ENCODE measurements at regions not wholly inside any gene's neighbourhood (a gene's known extent, or its start where the extent isn't known, plus 50 kb on each side); places are given as distances from the start of the nearest gene placed in this dataset.

- H3K27me3 Mint-ChIP-seq = peaks cover 21 to 38% of the 10 kb centered on the region in 2 donors
- ATAC-seq (no peak), DNase-seq (ENCODE audit: low spot score) (no peak)
- H3K27ac Mint-ChIP-seq = no peak overlapping the region
- H3K4me1 Mint-ChIP-seq (ENCODE audit: low read depth in 2 of 2) = peaks cover 8 to 22% of the 10 kb centered on the region in 2 donors
- no peak overlapping the region for H3K4me3 Mint-ChIP-seq
- H3K9me3 Mint-ChIP-seq = no peaks in the 10 kb centered on the region
- H3K36me3 Mint-ChIP-seq = no peaks in the 10 kb centered on the region
Observed at GRCh38 chr6:40323881-40324634, 263.1 kb downstream of the LRFN2 start.

- no peak for ATAC-seq
- no peak overlapping the region for H3K27ac Mint-ChIP-seq
- H3K9me3 Mint-ChIP-seq = no peaks in the 10 kb centered on the region
- peaks cover 28 to 36% of the 10 kb centered on the region in 2 donors for H3K27me3 Mint-ChIP-seq
- peaks cover 3 to 12% of the 10 kb centered on the region in 2 donors for H3K4me1 Mint-ChIP-seq (ENCODE audit: low read depth in 2 of 2)
- H3K4me3 Mint-ChIP-seq = no peak overlapping the region
- no peaks in the 10 kb centered on the region for H3K36me3 Mint-ChIP-seq
- DNase-seq (ENCODE audit: low spot score) = no peak
Observed at GRCh38 chr6:40322336-40322735, 264.8 kb downstream of the LRFN2 start.

- Mint-ChIP-seq H3K27ac (no peak overlapping the region), H3K9me3 (no peaks in the 10 kb centered on the region), H3K4me1 (ENCODE audit: low read depth in 2 of 2) (peaks cover 3 to 5% of the 10 kb centered on the region in 2 donors), H3K36me3 (no peaks in the 10 kb centered on the region), H3K27me3 (peaks cover 34 to 41% of the 10 kb centered on the region in 2 donors), H3K4me3 (no peak overlapping the region)
- no peak for DNase-seq (ENCODE audit: low spot score)
- no peak for ATAC-seq
Observed at GRCh38 chr6:40321616-40322015, 265.5 kb downstream of the LRFN2 start.

GRCh38 chr6:40320947-40321346, 266.2 kb downstream of the LRFN2 start:
- H3K27me3 Mint-ChIP-seq = peaks cover 34 to 38% of the 10 kb centered on the region in 2 donors
- no peak for ATAC-seq

GRCh38 chr6:40320441-40320840, 266.7 kb downstream of the LRFN2 start:
- no peak for ATAC-seq
- H3K27ac Mint-ChIP-seq = no peak overlapping the region
- H3K4me1 Mint-ChIP-seq (ENCODE audit: low read depth in 2 of 2) = no peaks in the 10 kb centered on the region
- H3K27me3 Mint-ChIP-seq = peaks cover 34 to 36% of the 10 kb centered on the region in 2 donors
- DNase-seq (ENCODE audit: low spot score) = no peak
- no peaks in the 10 kb centered on the region for H3K9me3 Mint-ChIP-seq
- no peaks in the 10 kb centered on the region for H3K36me3 Mint-ChIP-seq
- no peak overlapping the region for H3K4me3 Mint-ChIP-seq

More at GRCh38 chr6:40320947-40321346, 266.2 kb downstream of the LRFN2 start:
- H3K4me1 Mint-ChIP-seq (ENCODE audit: low read depth in 2 of 2) = peaks cover 3 to 4% of the 10 kb centered on the region in 2 donors
- H3K4me3 Mint-ChIP-seq = no peak overlapping the region
- no peak overlapping the region for H3K27ac Mint-ChIP-seq
- H3K9me3 Mint-ChIP-seq = no peaks in the 10 kb centered on the region
- H3K36me3 Mint-ChIP-seq = no peaks in the 10 kb centered on the region
- DNase-seq (ENCODE audit: low spot score) = no peak

GRCh38 chr6:40319124-40319523, 268.0 kb downstream of the LRFN2 start:
- H3K9me3 Mint-ChIP-seq = no peaks in the 10 kb centered on the region
- H3K4me3 Mint-ChIP-seq = no peak overlapping the region
- H3K27ac Mint-ChIP-seq = no peak overlapping the region
- ATAC-seq = no peak
- no peaks in the 10 kb centered on the region for H3K4me1 Mint-ChIP-seq (ENCODE audit: low read depth in 2 of 2)
- DNase-seq (ENCODE audit: low spot score) = no peak
- H3K36me3 Mint-ChIP-seq = no peaks in the 10 kb centered on the region
- H3K27me3 Mint-ChIP-seq = peaks cover 31 to 34% of the 10 kb centered on the region in 2 donors

GRCh38 chr6:40315060-40315459, 272.1 kb downstream of the LRFN2 start:
- no peaks in the 10 kb centered on the region for H3K4me1 Mint-ChIP-seq (ENCODE audit: low read depth in 2 of 2)
- H3K36me3 Mint-ChIP-seq = no peaks in the 10 kb centered on the region
- peaks cover 22 to 23% of the 10 kb centered on the region in 2 donors for H3K27me3 Mint-ChIP-seq
- no peak for ATAC-seq
- no peak overlapping the region for H3K4me3 Mint-ChIP-seq
- no peak for DNase-seq (ENCODE audit: low spot score)
- H3K9me3 Mint-ChIP-seq = no peaks in the 10 kb centered on the region
- no peak overlapping the region for H3K27ac Mint-ChIP-seq

- H3K4me1 Mint-ChIP-seq (ENCODE audit: low read depth in 2 of 2) = peaks cover 0 to 1% of the 10 kb centered on the region in 2 donors
- H3K4me3 Mint-ChIP-seq = no peak overlapping the region
- H3K27me3 Mint-ChIP-seq = peaks cover 16 to 17% of the 10 kb centered on the region in 2 donors
- ATAC-seq = no peak
- no peaks in the 10 kb centered on the region for H3K36me3 Mint-ChIP-seq
- H3K9me3 Mint-ChIP-seq = no peaks in the 10 kb centered on the region
- H3K27ac Mint-ChIP-seq = no peak overlapping the region
- DNase-seq (ENCODE audit: low spot score) = no peak
Observed at GRCh38 chr6:40313582-40313981, 273.6 kb downstream of the LRFN2 start.

- H3K36me3 Mint-ChIP-seq = no peaks in the 10 kb centered on the region
- no peak overlapping the region for H3K27ac Mint-ChIP-seq
- peaks cover 17 to 23% of the 10 kb centered on the region in 2 donors for H3K27me3 Mint-ChIP-seq
- ATAC-seq (no peak), DNase-seq (ENCODE audit: low spot score) (no peak)
- no peaks in the 10 kb centered on the region for H3K9me3 Mint-ChIP-seq
- no peak overlapping the region for H3K4me3 Mint-ChIP-seq
- H3K4me1 Mint-ChIP-seq (ENCODE audit: low read depth in 2 of 2) = peaks cover 0 to 3% of the 10 kb centered on the region in 2 donors
Observed at GRCh38 chr6:40312213-40313015, 274.8 kb downstream of the LRFN2 start.

- DNase-seq (ENCODE audit: low spot score) (peak; percentile 68), ATAC-seq (peak in 1 of 2 donors; percentile 75)
- no peaks in the 10 kb centered on the region for H3K9me3 Mint-ChIP-seq
- H3K4me1 Mint-ChIP-seq (ENCODE audit: low read depth in 2 of 2) = peaks cover 0 to 3% of the 10 kb centered on the region in 2 donors
- no peak overlapping the region for H3K4me3 Mint-ChIP-seq
- no peak overlapping the region for H3K27ac Mint-ChIP-seq
- H3K27me3 Mint-ChIP-seq = peaks cover 32 to 49% of the 10 kb centered on the region in 2 donors
- no peaks in the 10 kb centered on the region for H3K36me3 Mint-ChIP-seq
Observed at GRCh38 chr6:40308533-40309306, 278.4 kb downstream of the LRFN2 start.

GRCh38 chr6:40307712-40308111, 279.5 kb downstream of the LRFN2 start:
- ATAC-seq (no peak), DNase-seq (ENCODE audit: low spot score) (no peak)
- Mint-ChIP-seq H3K27me3 (peaks cover 32 to 49% of the 10 kb centered on the region in 2 donors), H3K4me1 (ENCODE audit: low read depth in 2 of 2) (peaks cover 0 to 3% of the 10 kb centered on the region in 2 donors), H3K9me3 (no peaks in the 10 kb centered on the region), H3K4me3 (no peak overlapping the region), H3K27ac (no peak overlapping the region), H3K36me3 (no peaks in the 10 kb centered on the region)

- no peak for DNase-seq (ENCODE audit: low spot score)
- ATAC-seq = no peak
- no peaks in the 10 kb centered on the region for H3K9me3 Mint-ChIP-seq
- no peak overlapping the region for H3K27ac Mint-ChIP-seq
- no peaks in the 10 kb centered on the region for H3K4me1 Mint-ChIP-seq (ENCODE audit: low read depth in 2 of 2)
- no peaks in the 10 kb centered on the region for H3K36me3 Mint-ChIP-seq
- no peak overlapping the region for H3K4me3 Mint-ChIP-seq
- peaks cover 25 to 53% of the 10 kb centered on the region in 2 donors for H3K27me3 Mint-ChIP-seq
Observed at GRCh38 chr6:40302856-40303454, 284.2 kb downstream of the LRFN2 start.

- Mint-ChIP-seq H3K9me3 (no peaks in the 10 kb centered on the region), H3K4me3 (no peak overlapping the region), H3K27ac (no peak overlapping the region), H3K27me3 (peaks cover 16 to 22% of the 10 kb centered on the region in 2 donors), H3K4me1 (ENCODE audit: low read depth in 2 of 2) (no peaks in the 10 kb centered on the region), H3K36me3 (no peaks in the 10 kb centered on the region)
- DNase-seq (ENCODE audit: low spot score) (no peak), ATAC-seq (no peak)
Observed at GRCh38 chr6:40299681-40300080, 287.5 kb downstream of the LRFN2 start.

Data from natural killer cell treated with Interleukin-12 subunit alpha and Interleukin-12 subunit beta and Interleukin-15 and Interleukin-18, amount 100 ng/mL, for 72 hours (primary cell).